Stimulated activated naive CD8-positive, alpha-beta T cell treated with anti-CD3 and anti-CD28 coated beads, Interleukin-15, amount 100 ng/mL, for 72 hours (primary cell): ENCODE measurements at regions not wholly inside any gene's neighbourhood (a gene's known extent, or its start where the extent isn't known, plus 50 kb on each side); places are given as distances from the start of the nearest gene placed in this dataset.

Experiments
- ATAC-seq: fragments of 150-1000 bp; cut with Tn5 transposase; 2 replicates; pipeline ENCODE4 v1.10.0; 2021; ENCODE audit warnings: mild to moderate bottlenecking, moderate library complexity
- DNase-seq, 2 donors: peaks; one replicate each; pipeline ENCODE4 v3.0.0; 2021 to 2022
- H3K27ac Mint-ChIP-seq, 2 donors: one replicate each; pipeline ENCODE4 v1.8.0; 2022; ENCODE audit warnings: mild to moderate bottlenecking in 2 of 2, mixed read lengths in 2 of 2, moderate library complexity in 2 of 2
- H3K27me3 Mint-ChIP-seq: one replicate; pipeline ENCODE4 v1.8.0; 2022; ENCODE audit warnings: mixed read lengths
- H3K4me1 Mint-ChIP-seq: one replicate; pipeline ENCODE4 v1.8.0; 2022; ENCODE audit warnings: mild to moderate bottlenecking, mixed read lengths
- H3K4me3 Mint-ChIP-seq, 2 donors: one replicate each; pipeline ENCODE4 v1.8.0; 2022; ENCODE audit warnings: mild to moderate bottlenecking in 2 of 2, mixed read lengths in 2 of 2, moderate library complexity in 1 of 2
- H3K9me3 Mint-ChIP-seq, 2 donors: one replicate each; pipeline ENCODE4 v1.8.0; 2022; ENCODE audit warnings: mixed read lengths in 2 of 2

- Mint-ChIP-seq H3K4me1 (no peaks in the 10 kb centered on the region), H3K27ac (no peak overlapping the region), H3K27me3 (peaks cover 59% of the 10 kb centered on the region), H3K9me3 (no peaks in the 10 kb centered on the region), H3K4me3 (no peak overlapping the region)
- ATAC-seq, result no peak
- DNase-seq, result no peak
Observed at GRCh38 chr13:42658019-42658418, 84.1 kb downstream of the TNFSF11 start.

- H3K4me3 Mint-ChIP-seq, result no peak overlapping the region
- DNase-seq (no peak), ATAC-seq (no peak)
- no peak overlapping the region for H3K27ac Mint-ChIP-seq
- H3K9me3 Mint-ChIP-seq, result no peaks in the 10 kb centered on the region
- H3K4me1 Mint-ChIP-seq, result no peaks in the 10 kb centered on the region
- peaks cover 46% of the 10 kb centered on the region for H3K27me3 Mint-ChIP-seq
Observed at GRCh38 chr13:42660333-42660965, 86.5 kb downstream of the TNFSF11 start.

GRCh38 chr13:42667638-42668037 lies 93.7 kb downstream of the TNFSF11 start:
- Mint-ChIP-seq H3K4me1 (no peaks in the 10 kb centered on the region), H3K9me3 (peaks cover 10 to 15% of the 10 kb centered on the region in 2 donors), H3K27ac (no peak overlapping the region)

DNA sequence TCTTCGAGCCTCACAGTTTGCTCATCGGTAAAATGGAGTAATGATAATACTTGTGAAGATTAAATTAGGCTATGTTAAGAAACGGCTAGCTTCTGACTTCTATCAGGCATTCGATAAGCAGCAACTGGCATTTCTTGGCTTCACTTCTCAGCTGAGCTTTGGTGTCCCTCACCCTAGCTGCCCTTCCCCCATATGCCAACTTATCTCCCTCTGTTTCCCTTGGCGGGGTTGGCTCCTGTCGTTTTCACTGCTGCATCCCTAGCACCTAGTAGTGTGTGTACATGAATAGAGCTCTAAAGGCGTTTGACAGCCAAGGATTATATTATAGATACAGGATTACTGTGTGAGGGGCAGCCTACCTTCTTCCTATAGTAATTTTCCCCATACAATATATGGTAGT lies 97.5 kb downstream of the TNFSF11 start:
- no peak overlapping the region for H3K4me3 Mint-ChIP-seq
- no peak for DNase-seq
- H3K9me3 Mint-ChIP-seq, result peaks cover 10 to 13% of the 10 kb centered on the region in 2 donors
- ATAC-seq, result no peak
- H3K27ac Mint-ChIP-seq, result no peak overlapping the region
- no peaks in the 10 kb centered on the region for H3K27me3 Mint-ChIP-seq
- H3K4me1 Mint-ChIP-seq, result no peaks in the 10 kb centered on the region

More at GRCh38 chr13:42667638-42668037, 93.7 kb downstream of the TNFSF11 start:
- DNase-seq (no peak), ATAC-seq (no peak)
- Mint-ChIP-seq H3K4me3 (no peak overlapping the region), H3K27me3 (peaks cover 8% of the 10 kb centered on the region)

GRCh38 chr13:42673677-42674076 lies 99.7 kb downstream of the TNFSF11 start:
- DNase-seq (no peak), ATAC-seq (no peak)
- Mint-ChIP-seq H3K4me3 (no peak overlapping the region), H3K27ac (no peak overlapping the region), H3K27me3 (no peaks in the 10 kb centered on the region), H3K9me3 (peaks cover 0 to 6% of the 10 kb centered on the region in 2 donors), H3K4me1 (no peaks in the 10 kb centered on the region)

DNA sequence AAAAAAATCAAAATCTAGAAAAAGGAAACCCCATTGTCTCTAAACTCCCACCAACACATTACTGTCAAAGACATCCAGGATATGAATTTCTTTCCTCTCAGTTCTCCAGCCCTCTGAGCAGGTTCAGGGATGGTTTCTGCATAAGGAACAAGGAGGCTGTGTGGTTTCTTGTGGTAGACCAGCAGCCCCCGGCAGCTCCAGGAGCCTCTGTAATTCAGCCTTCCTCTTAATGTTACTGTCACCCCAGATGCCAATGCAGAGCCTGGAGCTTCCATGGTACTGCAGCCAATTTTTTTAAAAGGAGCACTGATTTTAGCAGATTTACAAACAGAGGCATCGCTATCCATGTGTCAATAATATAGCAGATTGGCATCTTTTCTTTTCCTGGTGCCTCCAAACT lies 100.6 kb upstream of the FAM216B start:
- DNase-seq (no peak), ATAC-seq (no peak)
- peaks cover 47% of the 10 kb centered on the region for H3K27me3 Mint-ChIP-seq
- no peaks in the 10 kb centered on the region for H3K9me3 Mint-ChIP-seq
- H3K27ac Mint-ChIP-seq, result no peak overlapping the region
- H3K4me1 Mint-ChIP-seq, result no peaks in the 10 kb centered on the region
- H3K4me3 Mint-ChIP-seq, result no peak overlapping the region

- Mint-ChIP-seq H3K9me3 (no peaks in the 10 kb centered on the region), H3K27ac (no peak overlapping the region)
Observed at GRCh38 chr13:42681326-42682100, 99.9 kb upstream of the FAM216B start.

DNA sequence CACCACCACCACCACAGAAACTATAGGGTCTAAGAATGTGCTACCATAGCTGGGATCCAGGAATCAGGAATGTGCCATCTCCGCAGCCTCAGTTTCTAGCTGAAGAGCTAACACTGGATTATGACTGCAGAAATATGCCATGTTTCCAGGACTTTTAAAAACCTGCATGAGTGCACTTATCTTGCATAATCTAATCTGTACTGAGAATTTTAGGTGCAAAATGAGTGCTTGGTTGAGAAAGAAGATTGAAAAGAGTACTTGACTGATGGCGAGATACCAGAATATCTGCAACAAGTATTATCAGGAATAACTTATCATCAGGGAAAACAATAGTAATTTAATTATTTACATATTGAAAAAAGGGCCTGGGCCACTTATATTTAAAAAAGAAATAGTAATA lies 97.2 kb upstream of the FAM216B start:
- no peaks in the 10 kb centered on the region for H3K9me3 Mint-ChIP-seq
- DNase-seq (no peak), ATAC-seq (no peak)
- no peak overlapping the region for H3K27ac Mint-ChIP-seq
- peaks cover 43% of the 10 kb centered on the region for H3K27me3 Mint-ChIP-seq
- no peaks in the 10 kb centered on the region for H3K4me1 Mint-ChIP-seq
- H3K4me3 Mint-ChIP-seq, result no peak overlapping the region

More at GRCh38 chr13:42681326-42682100, 99.9 kb upstream of the FAM216B start:
- peaks cover 47% of the 10 kb centered on the region for H3K27me3 Mint-ChIP-seq
- DNase-seq, result no peak
- no peak for ATAC-seq
- no peaks in the 10 kb centered on the region for H3K4me1 Mint-ChIP-seq
- H3K4me3 Mint-ChIP-seq, result no peak overlapping the region

GRCh38 chr13:42685751-42686150 lies 95.6 kb upstream of the FAM216B start:
- ATAC-seq, result no peak
- H3K9me3 Mint-ChIP-seq, result no peaks in the 10 kb centered on the region
- DNase-seq, result no peak
- no peak overlapping the region for H3K27ac Mint-ChIP-seq
- peaks cover 32% of the 10 kb centered on the region for H3K27me3 Mint-ChIP-seq
- H3K4me1 Mint-ChIP-seq, result no peaks in the 10 kb centered on the region
- no peak overlapping the region for H3K4me3 Mint-ChIP-seq

GRCh38 chr13:42686165-42686564 lies 95.2 kb upstream of the FAM216B start:
- DNase-seq, result no peak
- Mint-ChIP-seq H3K27me3 (peaks cover 28% of the 10 kb centered on the region), H3K4me1 (no peaks in the 10 kb centered on the region), H3K9me3 (no peaks in the 10 kb centered on the region), H3K27ac (no peak overlapping the region), H3K4me3 (no peak overlapping the region)
- no peak for ATAC-seq

DNA sequence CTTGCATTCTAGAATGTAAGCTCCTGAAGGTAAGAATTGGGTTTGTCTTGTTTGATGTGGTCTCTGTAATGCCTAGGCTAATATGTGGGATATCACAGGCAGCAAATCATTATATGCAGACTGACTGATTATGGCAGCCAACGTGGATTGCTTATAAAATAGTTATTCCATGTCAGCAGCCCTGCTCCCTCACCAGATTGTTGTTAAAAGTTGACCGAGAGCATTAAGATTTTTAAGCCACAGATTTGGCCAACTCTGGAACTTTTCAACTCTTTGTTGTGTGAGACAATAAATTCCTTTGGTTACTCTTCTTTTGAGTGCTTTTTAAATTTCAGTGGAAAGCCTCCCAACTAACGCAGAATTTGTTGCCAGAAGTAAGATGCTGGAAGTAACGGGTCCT lies 92.6 kb upstream of the FAM216B start:
- DNase-seq (no peak), ATAC-seq (no peak)
- no peaks in the 10 kb centered on the region for H3K4me1 Mint-ChIP-seq
- H3K27ac Mint-ChIP-seq, result no peak overlapping the region
- H3K27me3 Mint-ChIP-seq, result peaks cover 29% of the 10 kb centered on the region
- H3K9me3 Mint-ChIP-seq, result peaks cover 0 to 5% of the 10 kb centered on the region in 2 donors
- H3K4me3 Mint-ChIP-seq, result no peak overlapping the region

DNA sequence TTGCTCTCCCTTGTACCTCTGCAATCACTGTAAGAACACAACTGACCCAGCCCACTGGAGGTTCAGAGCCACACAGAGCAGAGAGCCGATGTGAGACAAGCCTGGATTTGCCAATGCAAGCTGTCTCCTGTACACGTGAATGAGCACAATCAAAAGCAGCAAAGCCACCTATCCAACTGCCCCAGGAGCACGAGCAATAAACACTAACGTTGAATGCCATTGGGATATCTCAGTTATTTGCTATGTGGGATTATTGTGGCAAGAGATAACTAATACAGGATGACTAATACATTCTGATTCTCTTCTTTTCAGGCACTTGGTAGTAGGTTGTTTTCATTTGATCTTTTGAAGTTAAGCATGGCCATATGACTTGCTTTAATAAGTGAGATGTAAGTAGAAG lies 85.2 kb upstream of the FAM216B start:
- H3K27ac Mint-ChIP-seq, result no peak overlapping the region
- H3K27me3 Mint-ChIP-seq, result peaks cover 42% of the 10 kb centered on the region
- peaks cover 5 to 9% of the 10 kb centered on the region in 2 donors for H3K9me3 Mint-ChIP-seq
- no peaks in the 10 kb centered on the region for H3K4me1 Mint-ChIP-seq
- DNase-seq (no peak), ATAC-seq (no peak)
- no peak overlapping the region for H3K4me3 Mint-ChIP-seq

- DNase-seq, result no peak
- peaks cover 37% of the 10 kb centered on the region for H3K27me3 Mint-ChIP-seq
- H3K4me3 Mint-ChIP-seq, result no peak overlapping the region
- no peaks in the 10 kb centered on the region for H3K4me1 Mint-ChIP-seq
- H3K27ac Mint-ChIP-seq, result peak overlapping the region in 1 of 2 donors; percentile 4
- H3K9me3 Mint-ChIP-seq, result peaks cover 2 to 9% of the 10 kb centered on the region in 2 donors
- ATAC-seq, result no peak
Observed at GRCh38 chr13:42699912-42700311, 81.5 kb upstream of the FAM216B start.

DNA sequence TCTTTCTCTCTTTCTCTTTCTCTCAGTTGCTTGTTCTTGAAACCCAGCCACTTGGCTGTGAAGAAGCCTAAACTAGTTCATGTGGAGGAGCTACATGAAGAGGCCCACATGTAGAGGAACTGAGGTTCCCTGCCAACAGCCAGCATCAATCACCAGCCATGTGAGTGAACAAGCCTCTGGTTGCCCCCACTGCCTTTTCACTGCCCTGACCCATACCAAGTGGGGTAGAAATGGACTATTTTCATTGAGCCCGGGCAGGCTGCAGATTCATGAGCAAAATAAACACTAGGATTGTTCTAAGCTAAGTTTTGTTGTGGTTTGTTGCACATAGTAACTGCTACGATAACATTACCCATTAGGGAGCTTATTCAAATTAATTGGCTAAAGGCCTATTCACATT lies 78.7 kb upstream of the FAM216B start:
- H3K27ac Mint-ChIP-seq, result no peak overlapping the region
- no peak for ATAC-seq
- H3K9me3 Mint-ChIP-seq, result peaks cover 0 to 7% of the 10 kb centered on the region in 2 donors
- no peaks in the 10 kb centered on the region for H3K4me1 Mint-ChIP-seq
- H3K4me3 Mint-ChIP-seq, result no peak overlapping the region
- H3K27me3 Mint-ChIP-seq, result peaks cover 40% of the 10 kb centered on the region
- no peak for DNase-seq

GRCh38 chr13:42703740-42704139 lies 77.6 kb upstream of the FAM216B start:
- peaks cover 32% of the 10 kb centered on the region for H3K27me3 Mint-ChIP-seq
- H3K9me3 Mint-ChIP-seq, result peaks cover 0 to 7% of the 10 kb centered on the region in 2 donors
- no peak overlapping the region for H3K27ac Mint-ChIP-seq
- no peak overlapping the region for H3K4me3 Mint-ChIP-seq
- DNase-seq, result no peak
- H3K4me1 Mint-ChIP-seq, result no peaks in the 10 kb centered on the region
- ATAC-seq, result no peak

GRCh38 chr13:42706286-42706685 lies 75.1 kb upstream of the FAM216B start:
- H3K4me1 Mint-ChIP-seq, result no peaks in the 10 kb centered on the region
- no peak for ATAC-seq
- H3K4me3 Mint-ChIP-seq, result no peak overlapping the region
- H3K27me3 Mint-ChIP-seq, result peaks cover 24% of the 10 kb centered on the region
- H3K27ac Mint-ChIP-seq, result no peak overlapping the region
- no peak for DNase-seq
- peaks cover 0 to 7% of the 10 kb centered on the region in 2 donors for H3K9me3 Mint-ChIP-seq
